ENCODE measurements at regions not wholly inside any gene's neighbourhood (a gene's known extent, or its start where the extent isn't known, plus 50 kb on each side); places are given as distances from the start of the nearest gene placed in this dataset.
"Not testable (repeated sequence)": the region's sequence is repeated elsewhere in the genome, so short reads cannot be mapped to it uniquely, and the experiment has no call there.

DNA sequence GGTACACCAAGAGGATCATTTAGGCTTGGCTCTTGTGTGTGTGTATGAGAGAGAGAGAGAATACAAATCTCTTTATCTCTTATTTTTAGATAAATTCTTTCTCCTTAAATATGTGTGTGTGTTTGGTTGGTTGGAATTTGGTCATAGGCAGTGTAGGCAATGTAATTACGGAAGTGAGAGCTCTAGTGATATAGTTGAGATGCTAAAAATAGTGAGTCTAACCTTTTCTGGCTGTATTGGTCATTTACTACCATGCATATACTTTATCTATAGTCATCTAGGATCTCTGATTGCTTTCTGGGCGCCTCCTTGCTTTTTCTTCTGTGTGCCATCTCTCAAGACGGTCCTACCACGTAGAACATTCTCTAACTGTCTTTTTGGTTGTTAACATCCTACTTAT, 250.2 kb downstream of the NUF2 start:
- DNase-seq (ENCODE audit: low read depth in 2 of 2), result no peak

DNA sequence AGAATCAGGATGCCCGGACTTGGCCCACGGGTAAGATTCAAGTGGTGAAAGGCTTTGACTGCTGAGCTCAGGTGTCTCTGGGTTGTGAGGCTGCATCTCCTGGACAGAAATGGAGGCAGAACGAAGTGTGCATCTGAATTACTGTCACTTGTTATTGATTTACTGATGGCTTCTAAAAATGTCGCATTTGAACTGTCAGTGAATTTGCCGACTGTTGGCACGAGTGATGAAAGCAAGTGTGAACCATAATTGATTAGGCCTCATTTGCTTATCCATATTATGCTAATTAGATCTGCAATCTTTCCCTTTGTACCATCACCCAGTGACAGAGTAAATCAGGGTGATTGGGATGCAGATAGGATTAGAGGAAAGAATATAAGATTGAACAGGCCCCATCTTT, 252.4 kb downstream of the NUF2 start:
- DNase-seq (ENCODE audit: low read depth in 2 of 2), result no peak

DNA sequence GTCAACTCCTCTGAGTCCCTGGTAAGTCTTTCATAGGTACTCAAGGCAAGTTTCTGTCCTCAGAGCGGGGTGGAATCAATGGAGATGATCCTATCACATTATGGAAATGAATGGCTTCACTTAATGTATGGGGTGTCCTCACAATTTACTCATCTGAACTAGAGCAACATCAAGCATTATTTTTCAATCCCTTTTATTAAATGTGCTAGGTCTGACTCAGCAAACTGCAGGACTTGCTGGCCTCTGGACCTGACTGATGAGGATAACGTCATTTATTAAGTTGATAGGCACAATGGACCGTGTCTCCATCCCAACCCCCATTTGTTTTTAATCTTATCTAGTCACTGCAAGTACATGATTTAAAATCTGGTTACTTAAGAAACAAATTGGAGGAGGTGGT, 259.2 kb downstream of the NUF2 start:
- no peak for DNase-seq (ENCODE audit: low read depth in 2 of 2)

DNA sequence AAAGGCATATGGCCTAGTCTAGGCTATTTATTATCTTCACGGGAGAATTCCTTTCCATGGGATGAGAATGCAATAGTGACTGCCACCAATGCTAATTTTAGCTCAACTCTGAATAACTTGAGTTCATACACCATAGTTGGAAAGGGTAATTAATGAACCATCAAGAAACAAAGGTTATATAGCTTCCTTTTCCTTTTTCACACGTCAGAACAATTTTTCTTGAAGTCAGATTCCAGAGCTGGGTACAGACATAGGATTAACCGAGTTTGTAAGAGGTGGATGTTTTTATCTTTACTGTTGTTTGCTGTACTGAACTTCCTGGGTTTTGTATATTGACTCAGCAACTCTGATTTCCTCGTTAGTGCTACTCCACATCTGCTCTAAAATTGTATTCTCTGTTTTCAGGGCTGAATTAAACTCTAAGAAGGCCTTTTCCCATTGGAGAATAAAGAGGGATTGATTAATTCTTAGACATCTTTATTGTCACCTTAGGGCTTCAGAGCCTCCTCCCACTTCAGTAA, 262.0 kb downstream of the NUF2 start:
- no peak for DNase-seq (ENCODE audit: low read depth in 2 of 2)

DNA sequence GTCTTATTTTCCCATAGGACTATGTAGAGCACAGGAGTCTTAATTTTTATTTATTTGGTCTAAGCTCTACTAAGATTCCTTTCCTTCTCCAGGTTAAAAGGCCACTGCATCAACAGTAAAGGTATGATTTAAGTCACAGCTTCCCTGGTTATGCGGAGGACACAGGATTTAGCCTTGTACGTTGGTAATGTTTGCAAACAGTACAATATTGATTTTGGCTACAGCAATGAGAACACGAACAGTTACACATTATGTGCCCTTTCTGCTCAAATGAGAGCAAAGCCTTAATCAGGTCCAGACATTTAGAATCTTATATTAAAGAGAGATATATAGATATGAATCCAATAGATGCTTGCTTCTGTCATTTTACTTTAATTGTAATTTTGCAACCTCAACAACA, 264.0 kb downstream of the NUF2 start:
- no peak for DNase-seq (ENCODE audit: low read depth in 2 of 2)

DNA sequence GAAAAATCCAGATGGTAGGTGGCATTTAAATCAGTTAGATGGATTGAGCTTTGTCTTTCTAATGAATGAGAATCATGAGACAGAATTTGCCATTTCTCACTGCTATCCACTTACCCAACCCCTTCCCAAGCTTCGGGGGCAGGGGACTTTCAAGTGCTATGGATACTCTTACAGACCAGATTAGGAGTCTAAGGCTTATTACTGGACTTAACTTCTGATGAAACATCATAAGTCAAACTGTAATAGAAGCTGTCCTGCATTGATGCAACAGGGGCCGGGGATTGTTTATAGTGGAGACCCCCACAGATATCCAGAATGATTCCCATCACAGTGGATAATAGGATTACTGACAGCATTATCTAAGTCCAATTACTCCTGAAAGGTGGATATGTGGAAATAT, 267.0 kb downstream of the NUF2 start:
- DNase-seq (ENCODE audit: low read depth in 2 of 2), result no peak

DNA sequence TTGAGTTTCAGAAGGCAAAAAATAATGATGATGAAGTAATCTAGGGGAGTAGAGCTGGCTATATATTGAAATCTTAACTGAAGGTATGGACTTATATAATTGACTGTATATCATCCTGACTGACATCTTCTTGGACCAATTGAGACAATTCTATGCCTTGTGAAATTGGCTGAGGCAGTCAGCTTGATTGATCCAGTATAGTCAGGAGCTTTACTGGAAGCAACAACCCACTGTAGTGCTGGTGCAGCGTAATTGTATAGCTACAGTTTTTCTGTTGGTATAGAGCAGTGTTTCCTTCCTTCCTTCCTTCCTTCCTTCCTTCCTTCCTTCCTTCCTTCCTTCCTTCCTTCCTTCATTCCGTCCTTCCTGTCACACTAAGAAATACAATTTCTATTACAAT, 268.0 kb downstream of the NUF2 start:
- no peak for DNase-seq (ENCODE audit: low read depth in 2 of 2)

DNA sequence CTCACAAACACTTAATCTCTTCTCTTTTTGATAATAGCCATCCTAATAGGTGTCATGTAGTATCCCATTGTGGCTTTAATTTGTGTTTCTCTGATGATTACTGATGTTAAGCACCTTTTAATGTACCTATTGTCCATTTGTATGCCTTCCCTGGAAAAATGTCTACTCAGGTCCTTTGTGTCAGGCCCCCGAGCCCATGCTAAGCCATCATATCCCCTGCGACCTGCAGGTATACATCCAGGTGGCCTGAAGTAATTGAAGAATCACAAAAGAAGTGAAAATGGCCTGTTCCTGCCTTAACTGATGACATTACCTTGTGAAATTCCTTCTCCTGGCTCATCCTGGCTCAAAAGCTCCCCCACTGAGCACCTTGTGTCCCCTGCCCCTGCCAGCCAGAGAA, 269.4 kb downstream of the NUF2 start:
- not testable (repeated sequence) for DNase-seq (ENCODE audit: low read depth in 2 of 2)

DNA sequence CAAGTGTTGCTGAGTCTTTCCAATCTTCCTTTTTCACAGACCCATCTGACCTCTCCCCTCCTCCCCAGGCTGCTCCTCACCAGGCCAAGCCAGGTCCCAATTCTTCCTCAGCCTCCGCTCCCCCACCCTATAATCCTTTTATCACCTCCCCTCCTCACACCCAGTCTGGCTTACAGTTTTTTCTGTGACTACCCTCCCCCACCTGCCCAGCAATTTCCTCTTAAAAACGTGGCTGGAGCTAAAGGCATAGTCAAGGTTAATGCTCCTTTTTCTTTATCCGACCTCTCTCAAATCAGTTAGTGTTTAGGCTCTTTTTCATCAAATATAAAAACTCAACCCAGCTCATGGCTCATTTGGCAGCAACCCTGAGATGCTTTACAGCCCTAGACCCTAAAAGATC, 270.9 kb downstream of the NUF2 start:
- not testable (repeated sequence) for DNase-seq (ENCODE audit: low read depth in 2 of 2)

DNA sequence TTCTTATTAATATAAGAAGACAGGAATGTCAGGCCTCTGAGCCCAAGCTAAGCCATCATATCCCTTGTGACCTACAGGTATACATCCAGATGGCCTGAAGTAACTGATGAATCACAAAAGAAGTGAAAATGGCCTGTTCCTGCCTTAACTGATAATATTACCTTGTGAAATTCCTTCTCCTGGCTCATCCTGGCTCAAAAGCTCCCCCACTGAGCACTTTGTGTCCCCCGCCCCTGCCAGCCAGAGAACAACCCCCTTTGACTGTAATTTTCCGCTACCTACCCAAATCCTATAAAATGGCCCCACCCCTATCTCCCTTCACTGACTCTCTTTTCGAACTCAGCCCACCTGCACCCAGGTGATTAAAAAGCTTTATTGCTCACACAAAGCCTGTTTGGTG, 274.4 kb downstream of the NUF2 start:
- not testable (repeated sequence) for DNase-seq (ENCODE audit: low read depth in 2 of 2)

DNA sequence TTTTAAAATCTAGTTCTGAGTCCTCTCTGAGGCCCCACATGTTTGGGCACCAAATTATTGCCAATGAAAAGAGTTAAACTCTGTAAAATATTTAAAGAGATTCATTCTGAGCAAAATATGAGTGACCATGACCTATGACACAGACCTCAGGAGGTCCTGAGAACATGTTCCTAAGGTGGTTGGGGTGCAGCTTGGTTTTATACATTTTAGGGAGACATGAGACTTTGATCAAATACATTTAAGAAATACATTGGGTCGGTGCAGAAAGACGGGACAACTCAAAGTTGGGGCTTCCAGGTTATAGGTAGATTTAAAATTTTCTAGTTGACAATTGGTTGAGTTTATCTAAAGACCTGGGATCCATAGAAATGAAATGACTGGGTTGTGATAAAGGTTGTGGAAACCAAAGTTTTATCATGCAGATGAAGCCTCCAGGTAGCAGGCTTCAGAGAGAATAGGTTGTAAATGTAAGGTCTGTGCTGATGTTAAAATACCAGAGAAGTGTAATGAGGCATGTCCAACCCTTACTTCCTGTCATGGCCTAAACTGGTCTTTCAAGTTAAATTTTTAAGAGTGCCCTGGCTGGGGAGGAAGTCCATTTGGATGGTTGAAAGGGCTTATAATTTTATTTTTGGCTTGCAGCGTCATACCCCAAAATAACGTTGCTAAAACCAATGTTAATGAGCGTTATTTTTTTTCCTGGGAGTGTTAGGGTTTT, 274.9 kb downstream of the NUF2 start:
- no peak for DNase-seq (ENCODE audit: low read depth in 2 of 2)

DNA sequence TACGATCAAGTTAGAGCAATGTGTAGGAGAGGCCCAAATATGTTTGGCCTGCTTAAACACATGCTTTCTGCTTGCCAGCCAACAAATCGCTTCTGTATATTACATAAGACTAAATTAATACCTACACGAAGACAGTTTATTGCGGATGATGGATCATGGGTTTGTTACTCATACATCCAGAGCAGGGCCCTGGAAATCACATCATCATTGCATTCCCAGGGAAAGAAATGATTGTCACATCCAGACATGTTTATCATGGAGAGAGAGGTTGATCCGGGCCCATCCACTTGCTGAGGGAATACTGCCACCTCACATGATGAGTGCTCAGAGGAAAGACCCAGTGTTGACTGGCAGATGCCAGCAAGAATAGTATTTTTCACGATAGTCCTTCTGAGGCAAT, 282.6 kb downstream of the NUF2 start:
- no peak for DNase-seq (ENCODE audit: low read depth in 2 of 2)

DNA sequence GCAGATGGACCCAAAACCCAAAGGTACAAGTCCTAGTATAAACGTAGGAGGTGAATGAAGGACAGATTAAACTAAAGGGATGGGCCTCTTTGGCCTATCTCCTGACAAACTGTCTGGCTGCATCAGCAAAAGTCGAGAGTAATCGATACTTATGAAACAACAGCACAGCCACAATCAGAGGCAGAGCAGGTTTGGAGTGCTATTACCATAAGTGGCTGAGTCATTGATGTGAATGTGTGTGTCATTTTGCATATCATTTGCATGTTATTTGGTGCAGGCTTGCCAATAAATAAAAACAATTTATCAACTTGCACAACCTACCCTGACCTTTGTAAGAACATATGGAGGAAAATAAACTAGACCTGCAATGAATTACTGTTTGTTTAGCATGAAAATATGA, 283.1 kb downstream of the NUF2 start:
- no peak for DNase-seq (ENCODE audit: low read depth in 2 of 2)

DNA sequence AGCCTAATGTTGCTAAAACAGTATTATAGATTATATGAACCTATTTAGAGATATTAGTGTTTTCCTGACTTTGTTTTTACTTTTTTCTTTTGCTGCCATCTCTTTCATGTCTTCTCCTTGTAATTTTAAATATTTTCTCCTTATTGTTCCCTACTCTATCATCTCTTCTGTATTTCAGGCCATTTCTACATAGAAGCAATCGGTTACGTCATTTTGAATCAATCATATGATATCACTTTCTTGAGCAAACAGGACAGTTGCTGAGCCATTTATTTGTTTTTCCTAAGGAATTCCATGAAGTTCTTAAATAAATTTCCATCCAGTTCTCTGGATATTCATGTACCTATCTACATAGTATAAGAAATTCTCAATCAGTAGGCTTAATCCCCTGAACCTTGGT, 287.2 kb downstream of the NUF2 start:
- no peak for DNase-seq (ENCODE audit: low read depth in 2 of 2)

DNA sequence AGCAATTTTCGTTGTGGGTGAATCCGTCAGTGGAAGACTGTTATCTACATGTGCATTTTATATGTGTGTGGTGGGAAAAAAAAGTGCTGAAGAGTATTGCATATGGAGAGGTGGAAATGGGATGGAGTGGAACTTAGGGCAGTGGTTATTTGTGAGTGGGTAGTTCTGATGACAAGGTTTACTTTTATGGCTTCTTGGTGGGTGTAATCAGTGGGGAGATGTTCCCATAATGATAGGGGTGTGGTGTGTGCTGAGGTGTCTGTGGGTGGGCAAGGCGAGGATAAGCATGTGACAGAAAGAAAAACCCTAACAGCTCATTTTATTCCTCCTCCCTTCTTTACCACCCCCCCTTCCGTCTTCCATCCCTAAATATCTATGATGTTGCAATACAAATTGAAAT, 288.1 kb downstream of the NUF2 start:
- DNase-seq (ENCODE audit: low read depth in 2 of 2), result no peak

DNA sequence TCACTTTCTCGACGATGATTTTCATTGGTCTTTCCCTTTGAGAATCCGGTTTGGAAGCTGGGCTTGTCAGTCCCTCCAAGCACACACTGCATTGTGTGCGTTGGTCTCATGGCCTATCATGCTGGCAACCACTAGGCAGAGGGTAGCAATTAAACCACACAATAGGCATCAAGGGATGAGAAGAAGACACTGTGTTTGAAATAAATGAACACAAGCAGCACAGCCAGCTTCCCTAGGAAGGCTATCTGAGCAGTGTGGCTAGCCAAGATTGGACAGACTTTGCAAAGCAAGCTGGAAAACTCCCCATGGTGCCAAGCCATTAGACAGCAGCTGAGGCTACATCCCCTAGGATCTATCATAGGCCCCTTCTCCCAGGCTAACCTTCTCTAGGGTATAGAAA, 288.7 kb downstream of the NUF2 start:
- DNase-seq (ENCODE audit: low read depth in 2 of 2), result no peak

DNA sequence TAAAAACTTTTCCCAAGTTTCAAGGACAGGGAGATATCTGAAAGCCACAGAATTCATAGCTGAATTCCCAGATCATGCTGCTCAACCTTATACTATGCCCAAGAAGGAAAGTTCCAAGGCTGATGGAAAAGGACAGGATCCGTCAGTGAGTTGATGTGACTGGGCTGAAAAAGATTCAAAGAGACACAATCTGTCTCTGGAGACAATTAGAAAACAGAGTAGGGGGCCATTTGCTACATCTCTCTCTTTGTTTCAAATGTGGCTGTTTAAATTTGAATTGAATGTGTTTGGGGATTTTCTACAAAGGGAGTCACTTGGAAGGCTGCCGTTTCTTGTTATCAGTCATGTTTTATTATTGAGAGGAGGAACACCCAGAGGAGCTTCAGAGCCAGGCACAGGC, 292.6 kb downstream of the NUF2 start:
- DNase-seq (ENCODE audit: low read depth in 2 of 2), result no peak

DNA sequence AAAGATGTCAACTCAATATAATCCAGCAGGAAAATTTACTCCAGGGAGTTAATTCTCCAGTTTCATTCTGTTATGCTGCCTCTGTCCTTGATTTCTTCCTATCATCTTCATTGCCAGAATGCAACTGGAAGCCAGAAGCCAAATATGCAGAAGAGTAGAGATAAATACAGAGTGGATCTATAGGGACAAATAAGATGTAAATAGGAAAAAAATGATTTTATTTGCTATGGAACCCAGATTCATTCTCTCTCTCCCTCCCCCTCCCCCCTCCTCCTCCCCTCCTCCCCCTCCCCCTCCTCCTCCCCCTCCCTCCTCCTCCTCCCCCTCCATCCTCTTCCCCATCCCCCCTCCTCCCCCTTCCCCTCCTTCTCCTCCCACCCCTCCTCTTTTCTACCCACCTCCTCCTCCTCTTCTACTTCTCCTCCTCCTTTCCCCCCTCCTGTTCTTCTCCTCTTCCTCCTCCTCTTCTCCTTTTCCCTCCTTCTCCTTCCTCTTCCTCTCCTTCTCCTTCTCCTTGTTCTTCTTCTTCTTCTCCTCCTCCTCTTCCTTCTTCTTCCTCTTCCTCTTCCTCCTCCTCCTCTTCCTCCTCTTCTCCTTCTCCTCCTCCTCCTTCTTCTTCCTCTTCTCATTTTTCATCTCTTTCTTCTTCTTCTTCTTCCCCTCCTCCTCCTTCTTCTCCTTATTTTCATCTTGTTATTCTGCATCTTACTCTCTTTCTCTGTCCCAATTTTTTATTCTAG, 306.4 kb downstream of the NUF2 start:
- no peak for DNase-seq (ENCODE audit: low read depth in 2 of 2)

DNA sequence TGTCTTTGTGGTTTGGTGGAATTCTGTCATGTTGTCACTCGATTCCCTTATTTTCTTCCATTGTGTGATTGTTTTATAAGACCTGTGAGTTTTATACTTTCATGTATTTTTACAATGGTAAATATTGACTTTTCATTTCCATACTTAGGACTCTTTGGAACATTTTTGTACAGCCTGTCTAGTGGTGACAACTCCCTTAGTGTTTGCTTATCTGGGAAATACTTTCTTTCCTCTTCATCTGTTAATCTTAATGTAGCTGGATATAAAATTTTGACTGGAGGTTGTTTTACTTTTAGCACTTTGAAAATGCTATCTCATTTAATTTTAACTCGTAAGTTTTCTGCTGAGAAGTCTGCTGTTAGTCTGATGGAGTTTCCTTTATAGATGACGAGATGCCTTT, 310.5 kb downstream of the NUF2 start:
- DNase-seq (ENCODE audit: low read depth in 2 of 2), result no peak

DNA sequence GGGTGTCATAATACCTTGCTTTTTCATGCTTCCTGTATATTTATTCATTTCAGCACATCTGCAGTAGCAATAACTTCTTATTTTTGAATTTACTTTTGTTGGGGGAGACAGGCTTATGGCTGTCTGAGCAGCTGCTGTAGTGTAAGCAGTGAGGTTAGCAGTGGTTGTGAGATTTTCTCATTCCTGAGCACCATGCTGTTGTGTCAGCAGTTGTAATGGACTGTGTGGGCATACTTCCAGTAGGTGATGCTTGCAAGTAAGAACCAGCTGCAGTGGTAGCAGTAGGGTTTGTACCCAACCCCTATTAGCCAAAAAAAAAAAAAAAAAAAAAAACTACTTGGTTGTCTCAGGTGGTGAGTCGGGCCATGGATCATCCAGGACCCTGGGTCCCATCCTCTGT, 311.6 kb downstream of the NUF2 start:
- no peak for DNase-seq (ENCODE audit: low read depth in 2 of 2)

DNA sequence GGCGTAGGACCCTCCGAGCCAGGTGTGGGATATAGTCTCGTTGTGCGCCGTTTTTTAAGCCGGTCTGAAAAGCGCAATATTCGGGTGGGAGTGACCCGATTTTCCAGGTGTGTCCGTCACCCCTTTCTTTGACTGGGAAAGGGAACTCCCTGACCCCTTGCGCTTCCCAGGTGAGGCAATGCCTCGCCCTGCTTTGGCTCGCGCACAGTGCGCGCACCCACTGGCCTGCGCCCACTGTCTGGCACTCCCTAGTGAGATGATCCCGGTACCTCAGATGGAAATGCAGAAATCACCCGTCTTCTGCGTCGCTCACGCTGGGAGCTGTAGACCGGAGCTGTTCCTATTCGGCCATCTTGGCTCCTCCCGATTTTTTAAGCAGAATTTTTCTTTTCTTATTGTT, 323.9 kb downstream of the NUF2 start:
- not testable (repeated sequence) for DNase-seq (ENCODE audit: low read depth in 2 of 2)

DNA sequence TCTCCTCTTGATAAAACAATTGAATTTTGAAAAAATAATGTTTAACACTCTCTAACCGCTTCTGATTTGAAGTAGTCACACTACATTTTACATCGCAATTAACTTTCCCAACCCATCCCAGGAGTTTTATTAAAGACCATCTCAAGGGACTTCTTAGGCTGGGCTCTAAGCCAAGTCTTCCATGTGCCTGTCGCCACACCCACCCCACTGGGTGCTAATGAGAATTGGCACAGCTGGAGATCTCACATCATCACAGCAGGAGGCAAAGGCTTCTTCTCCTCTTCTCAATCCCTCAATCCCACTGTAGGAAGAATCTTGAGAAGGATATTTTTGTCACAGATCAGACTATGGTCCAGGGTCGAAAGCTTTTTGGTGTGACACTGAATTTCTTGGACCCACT, 328.9 kb downstream of the NUF2 start:
- no peak for DNase-seq (ENCODE audit: low read depth in 2 of 2)

DNA sequence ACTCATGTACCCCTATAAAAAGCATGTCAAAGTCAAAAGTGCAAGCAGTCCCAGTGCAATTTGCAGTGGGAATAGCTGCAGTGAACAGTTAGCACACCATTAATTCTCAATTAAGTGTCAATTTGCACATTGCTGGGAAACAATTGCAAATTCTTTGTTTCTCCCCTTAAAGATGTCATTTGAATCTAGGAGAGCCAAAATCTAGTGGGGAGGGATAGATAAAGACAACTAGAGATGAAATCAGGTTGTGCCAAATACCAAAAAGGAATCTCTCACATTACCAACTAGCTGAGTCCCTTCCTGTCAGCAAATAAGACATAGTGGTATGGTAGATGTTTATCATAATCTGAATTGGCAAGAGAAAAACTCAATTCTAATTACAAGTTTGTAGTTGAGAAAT, 330.7 kb downstream of the NUF2 start:
- DNase-seq (ENCODE audit: low read depth in 2 of 2), result no peak
